ENCODE measurements at regions not wholly inside any gene's neighbourhood (a gene's known extent, or its start where the extent isn't known, plus 50 kb on each side); places are given as distances from the start of the nearest gene placed in this dataset.
"Not testable (repeated sequence)": the region's sequence is repeated elsewhere in the genome, so short reads cannot be mapped to it uniquely, and the experiment has no call there.

DNA sequence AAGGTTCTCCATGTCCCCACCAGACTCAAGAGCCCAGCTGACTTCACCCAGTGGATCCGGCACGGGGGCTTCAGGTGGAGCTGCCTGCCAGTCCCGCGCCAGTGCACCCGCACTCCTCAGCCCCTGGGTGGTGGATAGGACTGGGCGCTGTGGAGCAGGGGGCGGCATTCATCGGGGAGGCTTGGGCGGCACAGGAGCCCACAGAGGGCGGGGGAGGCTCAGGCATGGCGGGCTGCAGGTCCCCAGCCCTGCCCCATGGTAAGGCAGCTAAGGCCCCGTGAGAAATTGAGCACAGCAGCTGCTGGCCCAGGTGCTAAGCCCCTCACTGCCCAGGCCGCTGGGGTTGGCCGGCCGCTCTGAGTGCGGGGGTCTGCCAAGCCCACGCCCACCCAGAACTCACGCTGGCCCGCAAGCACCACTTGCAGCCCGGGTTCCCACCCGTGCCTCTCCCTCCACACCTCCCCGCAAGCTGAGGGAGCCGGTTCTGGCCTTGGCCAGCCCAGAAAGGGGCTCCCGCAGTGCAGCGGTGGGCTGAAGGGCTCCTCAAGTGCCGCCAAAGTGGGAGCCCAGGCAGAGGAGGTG, 1737.7 kb downstream of the ARAP2 start:
- not testable (repeated sequence) for DNase-seq

DNA sequence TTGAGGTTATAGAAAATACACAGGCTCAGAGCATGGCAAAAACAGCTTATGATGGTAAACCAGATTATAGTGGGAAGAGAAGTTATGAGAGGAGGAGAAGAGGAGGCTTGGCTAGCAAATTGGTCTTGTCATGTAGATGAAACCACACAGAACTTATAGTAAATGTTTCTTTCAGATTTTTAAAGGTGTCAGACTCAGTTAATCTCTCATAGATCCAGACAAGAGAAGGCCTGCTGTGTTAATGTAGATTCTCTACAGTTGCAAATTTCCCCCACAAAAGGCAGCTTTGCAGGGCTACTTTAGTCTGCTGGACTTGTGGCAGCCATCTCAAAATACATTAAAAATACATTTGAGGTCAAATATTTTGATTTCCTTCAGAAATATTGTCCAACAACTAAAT, 1731.7 kb downstream of the ARAP2 start:
- DNase-seq: no peak

DNA sequence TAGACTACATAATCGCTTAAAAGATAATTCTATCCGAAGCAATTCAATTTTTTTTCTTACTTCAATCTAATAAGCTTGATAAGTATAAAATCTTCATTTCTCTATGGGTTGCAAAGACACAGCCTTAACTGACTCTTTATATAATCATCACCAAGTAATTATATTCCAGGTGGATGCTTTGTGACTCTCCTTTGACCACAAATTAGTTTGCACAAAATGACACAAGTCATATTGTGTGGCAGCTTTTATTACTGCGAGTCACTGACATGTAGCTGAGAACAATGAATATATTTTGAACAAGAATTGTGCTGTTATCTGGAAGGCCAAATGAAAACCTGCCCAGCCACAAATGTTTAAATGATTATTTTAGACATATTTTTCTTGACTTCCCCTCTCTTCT, 1727.8 kb downstream of the ARAP2 start:
- DNase-seq: no peak

- DNase-seq: no peak
Measured at GRCh38 chr4:34534916-34535315, 1709.4 kb downstream of the ARAP2 start.

GRCh38 chr4:34566091-34566490, 1678.2 kb downstream of the ARAP2 start:
- DNase-seq: no peak

DNA sequence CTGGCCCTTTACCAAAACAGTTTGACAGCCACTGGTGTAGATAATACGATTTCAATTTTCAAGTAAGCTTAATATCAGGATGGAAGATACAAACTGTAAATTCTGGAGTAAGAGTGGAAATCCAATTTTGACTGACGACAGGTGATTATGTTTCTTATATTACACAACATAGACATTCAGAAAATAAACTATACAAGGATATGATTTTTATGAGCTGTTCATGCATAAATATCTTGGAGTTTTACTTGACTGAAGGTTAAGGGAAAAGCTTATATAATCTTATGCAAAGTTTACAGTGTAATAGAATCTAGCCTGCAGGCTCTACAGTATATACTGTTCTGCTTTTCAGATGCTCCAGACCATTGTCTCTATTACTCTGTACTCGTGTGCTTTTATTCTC, 1672.3 kb downstream of the ARAP2 start:
- DNase-seq: no peak

- DNase-seq: no peak
Measured at GRCh38 chr4:34615315-34615714, 1629.0 kb downstream of the ARAP2 start.

- no peak for DNase-seq
Measured at GRCh38 chr4:34619531-34620162, 1624.7 kb downstream of the ARAP2 start.

DNA sequence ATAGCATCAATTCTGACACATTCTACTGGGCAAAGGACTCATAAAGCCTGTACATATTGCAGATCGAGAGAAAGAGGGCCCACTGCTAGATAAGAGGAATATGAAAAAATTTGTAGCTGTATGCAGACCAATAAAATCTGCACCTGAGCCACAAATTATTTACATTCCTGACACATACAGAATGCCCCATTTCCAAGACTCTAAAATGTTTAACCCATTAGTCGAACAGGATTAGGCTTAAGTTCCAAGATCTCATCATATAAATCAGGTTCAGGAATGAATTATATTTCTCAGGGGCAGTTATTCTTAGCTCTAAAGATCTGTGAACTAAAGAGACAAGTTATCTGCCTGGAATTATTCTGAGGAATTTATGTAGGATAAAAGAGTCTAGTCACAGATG, 1615.8 kb downstream of the ARAP2 start:
- no peak for DNase-seq

GRCh38 chr4:34629451-34629850, 1614.9 kb downstream of the ARAP2 start:
- no peak for DNase-seq

- DNase-seq: no peak
Measured at GRCh38 chr4:34633241-34633640, 1611.1 kb downstream of the ARAP2 start.

DNA sequence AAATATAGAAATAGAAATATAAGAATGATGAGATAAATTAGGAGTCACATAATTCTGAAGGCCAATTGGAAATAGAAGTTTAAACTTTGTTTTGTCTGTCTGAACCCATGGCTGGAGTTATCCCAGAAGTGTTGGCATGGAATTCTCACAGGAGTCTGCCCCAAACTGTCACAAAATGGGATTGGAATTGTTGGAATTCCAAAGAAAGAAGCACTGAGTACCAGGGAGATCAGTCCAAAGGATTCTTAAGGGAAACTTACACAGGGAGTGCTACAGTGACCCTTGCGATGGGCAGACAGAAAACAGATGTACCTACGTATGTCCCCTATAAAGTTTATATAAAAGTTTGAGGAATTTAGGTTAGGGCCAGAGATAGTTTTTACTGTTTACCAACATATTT, 1607.7 kb downstream of the ARAP2 start:
- no peak for DNase-seq

GRCh38 chr4:34643476-34643875, 1600.8 kb downstream of the ARAP2 start:
- no peak for DNase-seq

GRCh38 chr4:34644579-34645115, 1599.7 kb downstream of the ARAP2 start:
- no peak for DNase-seq

- DNase-seq: no peak
Measured at GRCh38 chr4:34649716-34650115, 1594.6 kb downstream of the ARAP2 start.

- no peak for DNase-seq
Measured at GRCh38 chr4:34664051-34664450, 1580.3 kb downstream of the ARAP2 start.

- DNase-seq: no peak
Measured at GRCh38 chr4:34676400-34676799, 1567.9 kb downstream of the ARAP2 start.

GRCh38 chr4:34678431-34678830, 1565.9 kb downstream of the ARAP2 start:
- DNase-seq: no peak

GRCh38 chr4:34679228-34679627, 1565.1 kb downstream of the ARAP2 start:
- DNase-seq: no peak

- no peak for DNase-seq
Measured at GRCh38 chr4:34709564-34709963, 1534.8 kb downstream of the ARAP2 start.

GRCh38 chr4:34718576-34719245, 1525.6 kb downstream of the ARAP2 start:
- no peak for DNase-seq

GRCh38 chr4:34720571-34720970, 1523.7 kb downstream of the ARAP2 start:
- DNase-seq: no peak

- DNase-seq: no peak
Measured at GRCh38 chr4:34721835-34722234, 1522.5 kb downstream of the ARAP2 start.

DNA sequence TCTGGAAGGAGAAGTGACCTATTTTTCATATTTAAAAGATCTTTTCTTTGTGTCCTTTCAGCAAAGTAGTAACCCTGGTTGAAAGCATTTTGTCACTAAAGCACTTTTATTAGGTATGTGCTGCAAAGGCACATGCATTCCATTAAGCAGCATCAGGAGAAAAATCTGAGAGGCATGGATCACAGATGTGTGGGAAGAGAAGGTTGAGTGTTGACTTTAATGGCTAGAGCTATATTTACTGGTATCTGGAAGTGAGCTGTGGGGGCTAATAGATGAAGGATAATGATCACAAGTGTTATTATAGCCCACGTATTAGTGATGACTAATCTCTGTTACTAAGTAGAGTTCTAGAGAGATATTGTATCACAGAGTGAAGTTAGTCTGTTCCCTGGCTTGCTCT, 1520.7 kb downstream of the ARAP2 start:
- no peak for DNase-seq
